SHP77 treated with DMSO at 0.1 percent for 48 hours (cell line): ENCODE measurements at regions not wholly inside any gene's neighbourhood (a gene's known extent, or its start where the extent isn't known, plus 50 kb on each side); places are given as distances from the start of the nearest gene placed in this dataset.

Experiments used
- DNase-seq: peaks from one replicate; lab custom pipeline; 2025; lab: John Stamatoyannopoulos, UW

- no peak for DNase-seq
These were observed 82.2 kb upstream of the LGALSL start for GRCh38 chr2:64371727-64372126.

- DNase-seq = no peak
These were observed 79.3 kb upstream of the LGALSL start for GRCh38 chr2:64374686-64375085.

- DNase-seq = no peak
These were observed 77.0 kb upstream of the LGALSL start for GRCh38 chr2:64376926-64377325.

- DNase-seq = no peak
These were observed 74.8 kb upstream of the LGALSL start for GRCh38 chr2:64379186-64379585.

GRCh38 chr2:64380853-64381527, 73.0 kb upstream of the LGALSL start:
- no peak for DNase-seq

- no peak for DNase-seq
These were observed 70.9 kb upstream of the LGALSL start for GRCh38 chr2:64383016-64383591.

- DNase-seq = no peak
These were observed 70.1 kb upstream of the LGALSL start for GRCh38 chr2:64383881-64384280.

- no peak for DNase-seq
These were observed 67.3 kb upstream of the LGALSL start for GRCh38 chr2:64386676-64387075.

- DNase-seq = no peak
These were observed 63.4 kb upstream of the LGALSL start for GRCh38 chr2:64390586-64390985.

GRCh38 chr2:64391424-64391823, 62.5 kb upstream of the LGALSL start:
- DNase-seq = no peak

- no peak for DNase-seq
These were observed 62.0 kb upstream of the LGALSL start for GRCh38 chr2:64391940-64392339.

- DNase-seq = no peak
These were observed 61.4 kb upstream of the LGALSL start for GRCh38 chr2:64392529-64392928.

- no peak for DNase-seq
These were observed 60.5 kb upstream of the LGALSL start for GRCh38 chr2:64393383-64394010.

- DNase-seq = no peak
These were observed 59.8 kb upstream of the LGALSL start for GRCh38 chr2:64394153-64394552.

GRCh38 chr2:64396001-64396400, 58.0 kb upstream of the LGALSL start:
- DNase-seq = no peak

GRCh38 chr2:64396551-64396950, 57.4 kb upstream of the LGALSL start:
- DNase-seq = no peak

- DNase-seq = no peak
These were observed 55.3 kb upstream of the LGALSL start for GRCh38 chr2:64398516-64399129.

GRCh38 chr2:64399521-64399920, 54.4 kb upstream of the LGALSL start:
- DNase-seq = no peak

GRCh38 chr2:64400105-64400728, 53.7 kb upstream of the LGALSL start:
- DNase-seq = no peak

GRCh38 chr2:64400733-64401528, 53.0 kb upstream of the LGALSL start:
- DNase-seq = no peak

GRCh38 chr2:64401529-64401880, 52.5 kb upstream of the LGALSL start:
- DNase-seq = no peak

- DNase-seq = no peak
These were observed 51.1 kb upstream of the LGALSL start for GRCh38 chr2:64402876-64403275.
